ENCODE measurements at regions not wholly inside any gene's neighbourhood (a gene's known extent, or its start where the extent isn't known, plus 50 kb on each side); places are given as distances from the start of the nearest gene placed in this dataset.

- Histone ChIP-seq H3K4me3 (ENCODE audit: low read length) (no peak overlapping the region), H2BK5ac (ENCODE audit: low read length) (no peak overlapping the region), H2AK5ac (ENCODE audit: low read length) (no peak overlapping the region), H3K9ac (ENCODE audit: low read length) (no peak overlapping the region), H4K5ac (ENCODE audit: low read length) (no peak overlapping the region), H3K27me3 (ENCODE audit: insufficient read depth, low read length, poor library complexity) (no peaks in the 10 kb centered on the region), H3K79me2 (ENCODE audit: control insufficient read depth, insufficient read depth, low read length) (no peaks in the 10 kb centered on the region), H3K27ac (ENCODE audit: low read depth, low read length) (no peak overlapping the region), H3K4ac (ENCODE audit: low read depth, low read length) (no peak overlapping the region), H2BK15ac (replicated peaks; ENCODE audit: low read depth) (no peak overlapping the region), H3K4me2 (ENCODE audit: low read length) (no peak overlapping the region), H4K8ac (ENCODE audit: low read depth, low read length) (no peak overlapping the region), H3K18ac (ENCODE audit: low read length) (no peak overlapping the region), H2BK120ac (ENCODE audit: low read depth, low read length) (no peak overlapping the region), H3K23ac (ENCODE audit: low read length) (no peak overlapping the region), H3K4me1 (ENCODE audit: control insufficient read depth, low read depth, low read length) (no peaks in the 10 kb centered on the region), H3K79me1 (ENCODE audit: low read length) (no peaks in the 10 kb centered on the region), H3K36me3 (ENCODE audit: control insufficient read depth, insufficient read depth, low read length) (no peaks in the 10 kb centered on the region), H3K56ac (ENCODE audit: low read length) (no peak overlapping the region)
- DNase-seq, result no peak
Observed at GRCh38 chr5:120134944-120135343, 329.2 kb upstream of the PRR16 start.

DNA sequence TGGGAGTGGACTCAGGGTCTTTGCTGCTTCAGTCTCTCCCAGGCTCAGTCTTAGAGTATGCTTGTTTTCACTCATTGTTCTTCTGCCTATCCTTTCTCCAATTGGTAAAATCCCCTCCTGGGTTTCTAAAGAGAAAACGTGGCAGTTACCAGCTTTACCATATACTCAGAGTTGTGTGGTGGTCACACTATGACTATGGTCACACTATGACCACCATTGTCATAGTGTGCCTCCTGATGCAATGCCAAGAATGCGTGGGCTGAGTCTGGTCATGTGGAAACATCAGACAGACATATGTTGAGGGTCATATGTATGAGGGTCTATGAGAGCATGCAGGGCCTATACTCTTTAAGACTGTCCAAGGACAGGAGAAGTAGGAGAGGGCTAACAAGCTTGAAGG, 326.5 kb upstream of the PRR16 start:
- H3K4me3 ChIP-seq (ENCODE audit: low read length), result no peak overlapping the region
- H2BK120ac ChIP-seq (ENCODE audit: low read depth, low read length), result no peak overlapping the region
- no peak overlapping the region for H3K56ac ChIP-seq (ENCODE audit: low read length)
- H4K8ac ChIP-seq (ENCODE audit: low read depth, low read length), result no peak overlapping the region
- no peak overlapping the region for H3K18ac ChIP-seq (ENCODE audit: low read length)
- H3K23ac ChIP-seq (ENCODE audit: low read length), result no peak overlapping the region
- H3K27ac ChIP-seq (ENCODE audit: low read depth, low read length), result no peak overlapping the region
- H2BK15ac ChIP-seq (replicated peaks; ENCODE audit: low read depth), result no peak overlapping the region
- no peak overlapping the region for H3K9ac ChIP-seq (ENCODE audit: low read length)
- no peak overlapping the region for H3K4ac ChIP-seq (ENCODE audit: low read depth, low read length)
- H3K36me3 ChIP-seq (ENCODE audit: control insufficient read depth, insufficient read depth, low read length), result no peaks in the 10 kb centered on the region
- H3K79me2 ChIP-seq (ENCODE audit: control insufficient read depth, insufficient read depth, low read length), result no peaks in the 10 kb centered on the region
- H2BK5ac ChIP-seq (ENCODE audit: low read length), result no peak overlapping the region
- H3K4me2 ChIP-seq (ENCODE audit: low read length), result no peak overlapping the region
- no peaks in the 10 kb centered on the region for H3K79me1 ChIP-seq (ENCODE audit: low read length)
- no peak for DNase-seq
- no peak overlapping the region for H2AK5ac ChIP-seq (ENCODE audit: low read length)
- no CpG with 5 or more reads among the region's 2 CpGs for WGBS (ENCODE audit: extremely low coverage, insufficient coverage, low lambda C conversion rate)
- H4K5ac ChIP-seq (ENCODE audit: low read length), result no peak overlapping the region
- H3K27me3 ChIP-seq (ENCODE audit: insufficient read depth, low read length, poor library complexity), result no peaks in the 10 kb centered on the region
- no peaks in the 10 kb centered on the region for H3K4me1 ChIP-seq (ENCODE audit: control insufficient read depth, low read depth, low read length)

DNA sequence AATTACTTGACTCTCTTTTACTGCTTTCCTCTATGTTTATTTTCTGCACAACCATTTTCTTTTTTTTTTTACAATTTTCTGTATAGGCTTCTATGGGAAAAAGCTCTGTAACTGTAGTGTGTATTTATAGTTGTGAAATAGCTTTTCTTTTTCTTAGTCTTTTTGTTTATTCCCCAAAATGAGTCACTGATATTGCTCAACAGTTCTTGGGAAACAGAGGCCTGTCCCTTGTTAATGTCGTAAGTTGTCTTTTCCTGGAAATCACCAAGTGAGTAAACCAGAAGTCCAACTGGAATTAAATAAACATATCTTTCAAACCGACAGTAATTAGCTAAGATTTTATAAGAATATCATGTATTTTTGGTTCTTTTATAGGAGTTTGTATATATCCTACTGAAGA, 325.1 kb upstream of the PRR16 start:
- Histone ChIP-seq H3K27me3 (ENCODE audit: insufficient read depth, low read length, poor library complexity) (no peaks in the 10 kb centered on the region), H3K79me2 (ENCODE audit: control insufficient read depth, insufficient read depth, low read length) (no peaks in the 10 kb centered on the region), H3K18ac (ENCODE audit: low read length) (no peak overlapping the region), H2BK15ac (replicated peaks; ENCODE audit: low read depth) (no peak overlapping the region), H3K79me1 (ENCODE audit: low read length) (no peaks in the 10 kb centered on the region), H3K9ac (ENCODE audit: low read length) (no peak overlapping the region), H3K36me3 (ENCODE audit: control insufficient read depth, insufficient read depth, low read length) (no peaks in the 10 kb centered on the region), H2BK5ac (ENCODE audit: low read length) (no peak overlapping the region), H3K23ac (ENCODE audit: low read length) (no peak overlapping the region), H4K8ac (ENCODE audit: low read depth, low read length) (no peak overlapping the region), H3K4me2 (ENCODE audit: low read length) (no peak overlapping the region), H3K4me1 (ENCODE audit: control insufficient read depth, low read depth, low read length) (no peaks in the 10 kb centered on the region), H2BK120ac (ENCODE audit: low read depth, low read length) (no peak overlapping the region), H3K27ac (ENCODE audit: low read depth, low read length) (no peak overlapping the region), H4K5ac (ENCODE audit: low read length) (no peak overlapping the region), H3K56ac (ENCODE audit: low read length) (no peak overlapping the region), H2AK5ac (ENCODE audit: low read length) (no peak overlapping the region), H3K4ac (ENCODE audit: low read depth, low read length) (no peak overlapping the region), H3K4me3 (ENCODE audit: low read length) (no peak overlapping the region)
- DNase-seq, result no peak
- WGBS (ENCODE audit: extremely low coverage, insufficient coverage, low lambda C conversion rate), result no CpG with 5 or more reads among the region's 2 CpGs

DNA sequence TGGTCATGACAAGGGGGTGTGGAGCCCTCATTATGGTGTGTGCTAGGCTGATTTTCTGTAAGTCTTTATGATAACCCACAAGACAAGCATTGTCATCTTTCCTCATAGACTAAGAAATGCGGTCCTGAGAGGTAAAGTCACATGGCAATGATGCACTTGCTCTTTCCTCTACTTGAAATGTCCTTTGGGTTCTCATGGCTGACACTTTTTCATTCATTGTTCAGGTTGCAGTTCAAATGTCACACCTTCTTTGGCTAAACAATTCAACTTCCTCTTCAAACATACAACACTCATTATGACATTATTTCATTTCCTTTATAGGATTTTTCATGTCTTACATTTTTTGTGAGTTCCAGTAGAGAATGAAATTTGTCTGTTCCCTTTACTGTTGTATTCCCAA, 323.6 kb upstream of the PRR16 start:
- Histone ChIP-seq H3K56ac (ENCODE audit: low read length) (no peak overlapping the region), H3K23ac (ENCODE audit: low read length) (no peak overlapping the region), H2BK5ac (ENCODE audit: low read length) (no peak overlapping the region), H3K4ac (ENCODE audit: low read depth, low read length) (no peak overlapping the region), H3K4me1 (ENCODE audit: control insufficient read depth, low read depth, low read length) (no peaks in the 10 kb centered on the region), H4K8ac (ENCODE audit: low read depth, low read length) (no peak overlapping the region), H3K4me3 (ENCODE audit: low read length) (no peak overlapping the region), H3K79me2 (ENCODE audit: control insufficient read depth, insufficient read depth, low read length) (no peaks in the 10 kb centered on the region), H3K4me2 (ENCODE audit: low read length) (no peak overlapping the region), H4K5ac (ENCODE audit: low read length) (no peak overlapping the region), H3K18ac (ENCODE audit: low read length) (no peak overlapping the region), H2BK120ac (ENCODE audit: low read depth, low read length) (no peak overlapping the region), H3K27me3 (ENCODE audit: insufficient read depth, low read length, poor library complexity) (no peaks in the 10 kb centered on the region), H3K9ac (ENCODE audit: low read length) (no peak overlapping the region), H2AK5ac (ENCODE audit: low read length) (no peak overlapping the region), H3K27ac (ENCODE audit: low read depth, low read length) (no peak overlapping the region), H3K79me1 (ENCODE audit: low read length) (no peaks in the 10 kb centered on the region), H3K36me3 (ENCODE audit: control insufficient read depth, insufficient read depth, low read length) (no peaks in the 10 kb centered on the region), H2BK15ac (replicated peaks; ENCODE audit: low read depth) (no peak overlapping the region)
- no CpG with 5 or more reads among the region's 1 CpG for WGBS (ENCODE audit: extremely low coverage, insufficient coverage, low lambda C conversion rate)
- no peak for DNase-seq

DNA sequence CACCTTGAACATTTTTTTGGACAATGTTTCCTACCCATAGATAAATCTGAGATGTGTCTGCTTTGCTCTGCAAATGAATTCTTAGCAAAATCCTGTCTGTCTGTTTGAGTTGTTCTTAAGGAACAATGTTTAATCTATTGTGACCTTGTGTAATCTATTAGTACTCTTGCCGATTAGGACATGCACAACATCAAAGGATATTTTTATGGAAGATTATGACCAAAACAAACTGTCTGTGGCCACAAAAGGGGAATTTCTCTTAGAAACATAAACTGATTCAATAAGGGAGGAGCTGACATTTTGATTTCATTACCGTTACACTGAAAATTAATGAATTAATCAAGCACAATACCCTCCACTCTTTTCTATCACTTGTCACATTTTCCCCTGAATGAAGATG, 323.0 kb upstream of the PRR16 start:
- H3K9ac ChIP-seq (ENCODE audit: low read length), result no peak overlapping the region
- no CpG with 5 or more reads among the region's 2 CpGs for WGBS (ENCODE audit: extremely low coverage, insufficient coverage, low lambda C conversion rate)
- H3K4me1 ChIP-seq (ENCODE audit: control insufficient read depth, low read depth, low read length), result no peaks in the 10 kb centered on the region
- H3K18ac ChIP-seq (ENCODE audit: low read length), result no peak overlapping the region
- no peak overlapping the region for H3K56ac ChIP-seq (ENCODE audit: low read length)
- H2BK5ac ChIP-seq (ENCODE audit: low read length), result no peak overlapping the region
- no peak overlapping the region for H3K27ac ChIP-seq (ENCODE audit: low read depth, low read length)
- H3K23ac ChIP-seq (ENCODE audit: low read length), result no peak overlapping the region
- no peak overlapping the region for H4K8ac ChIP-seq (ENCODE audit: low read depth, low read length)
- no peak overlapping the region for H2BK15ac ChIP-seq (replicated peaks; ENCODE audit: low read depth)
- no peak overlapping the region for H3K4me2 ChIP-seq (ENCODE audit: low read length)
- H3K79me1 ChIP-seq (ENCODE audit: low read length), result no peaks in the 10 kb centered on the region
- no peak overlapping the region for H2AK5ac ChIP-seq (ENCODE audit: low read length)
- no peaks in the 10 kb centered on the region for H3K36me3 ChIP-seq (ENCODE audit: control insufficient read depth, insufficient read depth, low read length)
- DNase-seq, result no peak
- no peak overlapping the region for H2BK120ac ChIP-seq (ENCODE audit: low read depth, low read length)
- H3K27me3 ChIP-seq (ENCODE audit: insufficient read depth, low read length, poor library complexity), result no peaks in the 10 kb centered on the region
- H4K5ac ChIP-seq (ENCODE audit: low read length), result no peak overlapping the region
- no peak overlapping the region for H3K4me3 ChIP-seq (ENCODE audit: low read length)
- H3K4ac ChIP-seq (ENCODE audit: low read depth, low read length), result no peak overlapping the region
- H3K79me2 ChIP-seq (ENCODE audit: control insufficient read depth, insufficient read depth, low read length), result no peaks in the 10 kb centered on the region

GRCh38 chr5:120146787-120147186, 317.3 kb upstream of the PRR16 start:
- Histone ChIP-seq H3K79me1 (ENCODE audit: low read length) (no peaks in the 10 kb centered on the region), H3K9ac (ENCODE audit: low read length) (no peak overlapping the region), H3K27ac (ENCODE audit: low read depth, low read length) (no peak overlapping the region), H3K4me2 (ENCODE audit: low read length) (no peak overlapping the region), H3K36me3 (ENCODE audit: control insufficient read depth, insufficient read depth, low read length) (no peaks in the 10 kb centered on the region), H3K79me2 (ENCODE audit: control insufficient read depth, insufficient read depth, low read length) (no peaks in the 10 kb centered on the region), H3K23ac (ENCODE audit: low read length) (no peak overlapping the region), H2BK5ac (ENCODE audit: low read length) (no peak overlapping the region), H2BK120ac (ENCODE audit: low read depth, low read length) (no peak overlapping the region), H4K8ac (ENCODE audit: low read depth, low read length) (no peak overlapping the region), H3K56ac (ENCODE audit: low read length) (no peak overlapping the region), H3K4ac (ENCODE audit: low read depth, low read length) (no peak overlapping the region), H3K27me3 (ENCODE audit: insufficient read depth, low read length, poor library complexity) (no peaks in the 10 kb centered on the region), H3K4me1 (ENCODE audit: control insufficient read depth, low read depth, low read length) (no peaks in the 10 kb centered on the region), H3K4me3 (ENCODE audit: low read length) (no peak overlapping the region), H3K18ac (ENCODE audit: low read length) (no peak overlapping the region), H2BK15ac (replicated peaks; ENCODE audit: low read depth) (no peak overlapping the region), H4K5ac (ENCODE audit: low read length) (no peak overlapping the region), H2AK5ac (ENCODE audit: low read length) (no peak overlapping the region)
- WGBS (ENCODE audit: extremely low coverage, insufficient coverage, low lambda C conversion rate), result no CpG with 5 or more reads among the region's 1 CpG
- DNase-seq, result no peak

All from mesendoderm (in vitro differentiated cells).